ENCODE measurements at regions not wholly inside any gene's neighbourhood (a gene's known extent, or its start where the extent isn't known, plus 50 kb on each side); places are given as distances from the start of the nearest gene placed in this dataset.

GRCh38 chr1:223477456-223477855 lies 84.2 kb downstream of the CCDC185 start:
- TF ChIP-seq MAZ (IDR thresholded peaks at IDR 0.05; ENCODE audit: borderline replicate concordance, low read depth, low read length) (no peak), CEBPB (IDR thresholded peaks at IDR 0.05; ENCODE audit: low read depth, low read length) (no peak), POLR2A (IDR thresholded peaks at IDR 0.05; ENCODE audit: low read depth, low read length) (no peak), BHLHE40 (IDR thresholded peaks at IDR 0.05; ENCODE audit: low read depth, low read length) (no peak), RAD21 (IDR thresholded peaks at IDR 0.05; ENCODE audit: low read length) (no peak), FOS (IDR thresholded peaks at IDR 0.05; ENCODE audit: low read depth, low read length) (no peak), RCOR1 (IDR thresholded peaks at IDR 0.05; ENCODE audit: insufficient replicate concordance, low read length) (no peak)
- TF ChIP-seq, protein P1, sequence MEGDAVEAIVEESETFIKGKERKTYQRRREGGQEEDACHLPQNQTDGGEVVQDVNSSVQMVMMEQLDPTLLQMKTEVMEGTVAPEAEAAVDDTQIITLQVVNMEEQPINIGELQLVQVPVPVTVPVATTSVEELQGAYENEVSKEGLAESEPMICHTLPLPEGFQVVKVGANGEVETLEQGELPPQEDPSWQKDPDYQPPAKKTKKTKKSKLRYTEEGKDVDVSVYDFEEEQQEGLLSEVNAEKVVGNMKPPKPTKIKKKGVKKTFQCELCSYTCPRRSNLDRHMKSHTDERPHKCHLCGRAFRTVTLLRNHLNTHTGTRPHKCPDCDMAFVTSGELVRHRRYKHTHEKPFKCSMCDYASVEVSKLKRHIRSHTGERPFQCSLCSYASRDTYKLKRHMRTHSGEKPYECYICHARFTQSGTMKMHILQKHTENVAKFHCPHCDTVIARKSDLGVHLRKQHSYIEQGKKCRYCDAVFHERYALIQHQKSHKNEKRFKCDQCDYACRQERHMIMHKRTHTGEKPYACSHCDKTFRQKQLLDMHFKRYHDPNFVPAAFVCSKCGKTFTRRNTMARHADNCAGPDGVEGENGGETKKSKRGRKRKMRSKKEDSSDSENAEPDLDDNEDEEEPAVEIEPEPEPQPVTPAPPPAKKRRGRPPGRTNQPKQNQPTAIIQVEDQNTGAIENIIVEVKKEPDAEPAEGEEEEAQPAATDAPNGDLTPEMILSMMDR (conservative IDR thresholded peaks at IDR 0.05; ENCODE audit: low read depth, low read length), result no peak

All from IMR-90 (cell line).